ENCODE measurements at regions not wholly inside any gene's neighbourhood (a gene's known extent, or its start where the extent isn't known, plus 50 kb on each side); places are given as distances from the start of the nearest gene placed in this dataset.
"Not testable (repeated sequence)": the region's sequence is repeated elsewhere in the genome, so short reads cannot be mapped to it uniquely, and the experiment has no call there.

DNA sequence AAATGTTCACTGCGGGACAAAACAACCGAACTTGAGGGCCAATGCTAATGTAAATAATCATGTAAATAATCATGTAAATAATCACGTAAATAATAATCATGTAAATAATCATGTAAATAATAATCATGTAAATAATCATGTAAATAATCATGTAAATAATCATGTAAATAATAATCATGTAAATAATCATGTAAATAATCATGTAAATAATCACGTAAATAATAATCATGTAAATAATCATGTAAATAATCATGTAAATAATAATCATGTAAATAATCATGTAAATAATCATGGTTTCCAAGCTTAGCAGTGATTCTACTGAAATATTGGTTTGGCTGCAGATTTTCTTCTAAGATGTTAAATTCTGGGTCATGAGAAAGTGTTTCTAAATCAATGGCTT is 507.1 kb downstream of the ZNF516 start:
- not testable (repeated sequence) for DNase-seq

DNA sequence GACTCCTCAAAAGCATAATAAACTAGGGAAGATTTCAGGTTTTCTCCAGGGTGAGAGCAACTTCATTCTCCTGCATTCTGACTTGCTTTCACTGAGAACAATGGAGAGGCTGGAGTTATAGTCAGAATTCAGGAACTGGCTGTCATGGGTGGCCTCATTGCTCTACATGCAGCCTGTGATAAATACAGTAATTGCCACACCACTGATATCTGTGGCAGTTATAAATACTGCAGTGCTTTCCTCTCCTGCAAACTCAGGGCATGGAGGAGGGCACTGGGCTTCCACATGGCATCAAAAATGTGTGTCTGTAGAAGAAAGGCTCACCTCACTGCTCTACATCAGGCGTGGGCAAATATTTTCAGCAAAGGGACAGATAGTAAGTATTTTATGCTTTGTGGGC is 510.2 kb downstream of the ZNF516 start:
- no peak for DNase-seq

DNA sequence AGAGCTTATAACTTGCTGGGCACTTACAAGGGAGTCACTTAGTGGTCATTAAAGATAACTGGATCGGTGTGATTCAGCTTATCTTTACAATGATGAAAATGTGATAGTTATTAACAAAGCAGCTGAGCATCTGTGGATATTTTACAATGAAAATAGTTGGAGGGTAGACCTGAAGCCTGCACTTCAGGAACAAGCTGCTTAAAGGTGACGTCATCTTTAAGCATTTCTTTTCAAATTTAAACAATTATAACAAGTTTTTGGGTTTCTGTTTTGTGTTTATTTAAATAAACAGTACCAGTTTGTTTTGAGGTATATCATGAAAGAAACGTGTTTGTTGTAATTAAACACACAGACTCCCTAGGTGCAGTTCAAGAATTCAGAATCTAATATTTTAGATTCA is 513.9 kb downstream of the ZNF516 start:
- no peak for DNase-seq

DNA sequence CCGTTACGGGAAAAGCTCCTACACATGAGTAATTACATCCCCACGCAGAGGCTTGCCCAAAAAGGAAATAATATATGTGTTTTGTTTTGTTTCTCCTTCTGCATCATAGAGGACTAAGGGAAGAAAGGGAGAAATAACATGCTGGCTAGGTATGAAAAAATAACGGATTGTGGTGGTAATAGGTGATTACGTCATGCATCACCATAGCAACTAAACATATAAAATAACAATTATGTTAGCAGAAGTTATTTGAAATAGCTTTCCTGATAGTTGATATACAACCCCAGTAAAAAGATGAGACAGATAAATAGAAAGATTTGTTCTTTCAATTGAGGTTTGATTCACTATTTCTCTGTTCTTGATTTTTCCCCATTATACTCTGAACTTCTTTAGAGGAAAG is 518.0 kb downstream of the ZNF516 start:
- DNase-seq: no peak

DNA sequence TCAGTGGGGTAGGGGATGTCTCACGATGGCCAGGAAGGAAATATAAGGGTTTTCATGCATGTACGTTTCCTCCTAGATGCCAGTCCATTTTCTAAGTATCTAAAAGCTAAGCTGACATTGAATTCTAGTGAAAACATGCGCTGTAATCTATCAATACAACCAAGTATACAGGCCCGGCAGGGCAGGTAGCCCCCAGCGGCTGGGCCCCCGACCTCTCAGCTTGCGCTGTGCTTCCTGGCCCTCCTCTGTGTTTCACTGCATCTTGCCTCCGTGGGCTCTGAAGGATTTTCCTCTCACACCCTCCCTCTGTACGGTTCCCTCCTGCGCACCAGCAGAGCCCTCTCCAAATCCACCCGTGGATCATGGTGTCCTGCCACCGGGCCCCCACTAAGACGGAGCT is 524.8 kb downstream of the ZNF516 start:
- DNase-seq: no peak

DNA sequence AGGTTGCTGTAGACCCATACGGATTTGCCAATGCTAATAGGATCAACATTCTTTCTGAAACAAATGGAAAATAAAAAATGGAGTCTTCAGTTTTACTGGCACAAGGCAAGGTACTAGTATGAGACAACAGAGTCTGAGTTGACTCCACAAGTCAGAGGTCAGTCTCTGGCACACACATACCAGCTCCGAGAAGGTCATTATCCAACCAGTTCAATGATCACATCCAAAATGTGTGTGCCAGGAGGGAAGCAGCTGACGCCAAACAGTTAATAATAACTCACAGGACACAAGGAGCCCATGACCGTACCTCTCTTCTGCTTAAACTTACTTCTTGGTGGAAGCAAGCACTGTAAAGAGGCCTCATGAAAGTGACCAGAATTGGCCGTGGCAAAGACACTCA is 528.6 kb downstream of the ZNF516 start:
- no peak for DNase-seq

DNA sequence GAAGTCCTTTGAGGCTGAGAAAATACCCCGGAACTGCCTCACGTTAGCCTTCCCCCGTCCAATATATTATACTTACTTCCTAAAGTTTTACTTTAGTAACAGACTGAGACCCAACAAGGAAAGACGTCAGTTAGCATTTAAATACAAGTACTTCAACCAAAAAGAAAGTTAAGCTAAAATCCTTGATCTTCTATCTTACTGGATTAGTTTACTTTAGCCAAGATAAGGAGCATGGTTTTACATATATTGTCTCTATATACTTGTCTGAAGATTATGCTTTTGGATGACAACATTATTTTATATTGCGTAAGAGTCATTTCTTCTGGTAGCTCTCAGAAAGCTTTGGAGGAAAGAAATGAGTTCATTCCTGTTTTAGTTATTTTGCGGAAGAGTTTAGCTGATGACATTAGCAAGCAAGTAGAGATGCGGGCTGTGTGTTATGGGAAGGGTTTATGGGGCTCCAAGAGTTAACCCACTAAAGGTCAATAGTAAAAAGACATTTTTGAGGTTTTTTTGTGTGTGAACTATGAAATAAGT is 532.9 kb downstream of the ZNF516 start:
- no peak for DNase-seq

DNA sequence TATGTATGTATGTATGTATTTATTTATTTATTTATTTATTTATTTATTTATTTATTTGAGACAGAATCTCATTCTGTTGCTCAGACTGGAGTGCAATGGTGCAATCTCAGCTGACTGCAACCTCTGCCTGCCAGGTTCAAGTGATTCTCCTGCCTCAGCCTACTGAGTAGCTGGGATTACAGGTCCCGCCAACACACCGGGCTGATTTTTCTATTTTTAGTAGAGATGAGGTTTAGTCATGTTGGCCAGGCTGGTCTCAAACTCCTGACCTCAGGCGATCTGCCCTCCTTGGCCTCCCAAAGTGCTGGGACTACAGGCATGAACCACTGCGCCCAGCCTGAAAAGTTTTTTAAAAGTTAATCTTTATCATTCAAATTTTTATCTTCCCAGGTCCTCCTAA is 532.9 kb upstream of the SMIM21 start:
- not testable (repeated sequence) for DNase-seq

DNA sequence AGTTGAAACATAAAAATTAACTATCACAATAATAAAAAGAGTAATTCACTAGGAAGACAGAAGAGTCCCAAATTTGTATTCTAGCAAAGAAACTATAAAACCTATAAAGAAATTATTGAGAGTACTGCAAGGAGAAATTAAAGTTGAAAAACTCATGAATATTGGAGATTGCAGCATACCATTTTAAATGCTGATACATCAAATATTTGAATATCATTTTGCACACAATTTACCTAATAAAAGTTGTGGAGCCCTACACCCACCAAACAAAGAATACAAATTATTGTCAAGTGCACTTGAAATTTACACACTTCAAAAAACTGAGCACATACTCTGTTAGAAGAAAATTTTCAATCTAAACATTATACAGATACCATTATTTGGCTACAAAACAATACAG is 531.6 kb upstream of the SMIM21 start:
- DNase-seq: no peak

DNA sequence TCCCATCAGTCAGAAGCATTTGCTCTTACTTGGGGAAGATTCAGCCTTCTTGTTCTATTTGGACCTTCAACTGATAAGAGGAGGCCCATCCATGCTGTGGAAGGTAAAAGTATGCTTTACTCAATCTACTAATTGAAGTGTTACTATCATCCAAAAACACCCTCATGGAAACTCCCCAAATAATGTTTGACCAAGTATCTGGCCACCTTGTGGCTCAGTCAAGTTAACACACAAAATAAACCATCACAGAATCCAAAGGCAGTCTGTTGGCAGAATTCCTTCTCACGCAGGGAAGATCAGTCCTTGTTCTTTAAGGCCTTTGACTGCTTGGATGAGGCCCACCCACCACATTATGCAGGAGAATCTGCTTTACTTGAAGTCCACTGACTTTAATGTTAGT is 531.2 kb upstream of the SMIM21 start:
- DNase-seq: no peak

DNA sequence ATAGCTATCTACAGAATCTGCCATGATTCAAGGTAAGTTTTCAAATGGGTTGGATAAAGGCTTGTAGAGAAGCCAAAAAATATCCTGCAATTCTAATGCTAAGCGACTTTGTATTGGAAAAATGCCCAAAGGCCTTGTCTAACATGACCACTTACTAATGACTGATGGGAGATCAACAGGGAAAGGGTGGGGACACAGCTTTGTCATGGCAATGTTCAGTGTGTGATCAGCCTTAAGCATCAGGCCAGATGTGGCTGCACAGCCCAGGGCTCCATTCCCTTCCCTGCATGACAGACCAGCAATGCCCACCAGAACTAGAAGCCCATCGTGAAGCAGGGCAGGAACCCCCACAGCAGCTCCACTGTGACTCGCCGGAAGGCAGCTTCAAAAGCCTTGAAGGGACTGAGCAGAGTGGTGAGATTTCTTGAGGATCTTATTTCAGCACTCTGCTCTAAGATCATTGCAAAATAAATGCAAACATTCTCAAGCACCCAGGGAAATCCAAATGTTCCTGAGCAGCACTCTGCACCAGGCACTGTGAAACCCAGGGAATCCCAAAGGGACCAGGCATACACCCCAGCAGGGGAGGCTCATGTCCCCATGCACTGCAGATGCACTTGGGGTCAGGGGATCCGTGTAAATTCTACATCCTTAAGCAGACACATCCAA is 517.9 kb upstream of the SMIM21 start:
- no peak for DNase-seq

DNA sequence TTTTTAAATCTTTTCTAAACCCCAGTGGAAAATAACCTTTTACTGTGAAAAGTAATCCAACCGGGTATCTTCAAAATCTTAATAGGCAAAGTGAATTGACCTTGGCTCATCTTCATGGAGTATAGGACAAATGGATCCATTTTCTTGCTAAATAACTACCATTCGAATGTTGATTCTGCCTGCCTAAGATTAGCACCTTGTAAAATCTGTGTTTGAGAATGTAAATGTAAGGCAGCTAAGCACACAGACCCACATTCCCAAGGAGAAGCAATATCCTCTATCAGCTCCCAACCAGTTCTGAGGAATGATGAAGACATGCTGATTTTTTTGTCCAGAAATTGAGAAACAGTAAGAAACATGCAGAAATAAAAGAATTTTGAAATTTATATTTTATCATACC is 509.8 kb upstream of the SMIM21 start:
- DNase-seq: no peak

DNA sequence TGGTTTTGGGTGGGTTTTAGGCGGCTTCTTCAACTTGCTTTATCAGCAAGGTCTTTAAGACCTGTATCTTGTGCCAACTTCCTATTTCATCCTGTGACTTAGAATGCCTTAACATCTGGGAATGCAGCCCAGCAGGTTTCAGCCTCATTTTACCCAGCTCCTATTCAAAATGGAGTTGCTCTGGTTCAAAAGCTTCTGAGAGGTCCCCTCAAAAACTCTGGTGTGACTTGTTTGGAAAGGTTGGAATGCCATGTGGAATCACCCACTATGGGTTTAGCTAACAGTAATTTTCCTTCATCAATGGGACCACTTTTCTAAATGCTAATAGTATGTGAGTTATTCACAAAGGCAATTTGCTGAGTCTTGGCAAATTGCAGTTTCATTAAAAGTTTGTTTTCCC is 509.4 kb upstream of the SMIM21 start:
- no peak for DNase-seq

DNA sequence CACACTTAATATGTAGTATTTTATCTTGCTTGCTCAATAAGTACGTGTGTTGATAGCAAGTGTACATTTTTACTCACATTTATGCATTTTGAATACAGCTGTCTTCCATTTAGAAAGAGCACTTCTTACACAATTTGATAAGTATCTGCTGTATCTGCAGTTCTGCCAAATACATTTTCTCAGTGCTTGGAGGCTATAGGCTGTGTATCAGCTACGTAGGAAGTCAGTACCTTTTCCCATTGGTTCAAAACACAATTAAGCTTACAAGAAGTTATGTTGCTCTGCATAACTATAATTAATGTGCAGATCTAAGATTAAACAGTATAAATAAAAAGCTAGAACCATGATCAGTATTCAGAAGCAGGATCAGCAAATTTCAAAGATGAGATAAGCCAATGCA is 503.6 kb upstream of the SMIM21 start:
- DNase-seq: no peak

DNA sequence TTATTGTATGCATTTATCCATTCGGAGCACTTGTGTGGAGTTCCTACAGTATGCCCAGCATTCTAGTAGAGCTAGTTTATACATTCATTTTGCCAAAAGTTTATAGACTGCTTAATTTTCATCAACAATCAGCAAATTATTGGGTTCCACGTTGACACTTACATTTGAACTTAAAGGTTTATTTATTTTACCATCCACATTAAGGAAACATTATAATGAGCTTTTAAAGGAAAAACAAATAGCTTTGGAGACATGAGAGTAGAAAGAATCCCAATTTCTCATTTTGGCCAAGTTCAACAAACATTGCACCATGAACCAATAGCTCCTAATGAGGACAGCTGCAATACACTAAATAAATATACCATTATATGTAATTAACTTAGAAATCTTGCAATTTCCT is 501.2 kb upstream of the SMIM21 start:
- DNase-seq: no peak

DNA sequence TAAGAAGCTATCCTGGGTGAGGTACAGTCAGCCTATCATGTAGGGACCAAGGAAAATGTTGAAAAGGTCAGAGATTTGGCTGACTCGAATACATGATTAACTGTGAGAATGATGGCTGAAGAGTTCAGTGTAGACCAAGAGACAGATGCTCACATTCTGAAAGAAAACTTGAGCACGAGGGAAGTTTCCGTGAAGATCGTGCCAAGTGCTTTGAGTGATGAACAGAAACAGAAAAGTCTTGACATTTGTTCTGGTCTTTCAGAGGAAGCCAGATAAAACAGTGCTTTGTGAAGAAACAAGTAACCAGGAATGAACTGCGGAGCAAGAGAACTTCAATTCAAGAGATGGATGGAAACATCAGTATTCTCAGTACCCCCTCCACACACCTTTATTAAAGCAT is 500.3 kb upstream of the SMIM21 start:
- DNase-seq: no peak

DNA sequence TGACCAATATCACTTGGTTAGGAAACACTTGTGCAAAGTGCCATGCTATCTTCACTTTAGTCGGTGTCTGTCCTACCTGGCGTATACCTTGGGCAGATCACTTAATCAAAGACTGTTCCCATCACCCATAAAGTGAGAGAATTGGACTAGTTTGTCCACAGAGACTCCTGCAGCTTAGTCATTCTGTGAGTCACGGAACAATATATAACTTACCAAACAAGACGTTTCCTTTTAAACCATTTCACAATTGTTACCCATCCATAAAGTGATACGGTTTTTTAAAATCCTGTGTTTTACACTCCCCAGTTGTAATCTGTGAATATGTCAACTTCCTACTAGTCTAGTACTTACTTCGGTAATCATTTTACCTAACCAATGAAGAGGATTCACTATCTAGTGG is 499.3 kb upstream of the SMIM21 start:
- DNase-seq: no peak

DNA sequence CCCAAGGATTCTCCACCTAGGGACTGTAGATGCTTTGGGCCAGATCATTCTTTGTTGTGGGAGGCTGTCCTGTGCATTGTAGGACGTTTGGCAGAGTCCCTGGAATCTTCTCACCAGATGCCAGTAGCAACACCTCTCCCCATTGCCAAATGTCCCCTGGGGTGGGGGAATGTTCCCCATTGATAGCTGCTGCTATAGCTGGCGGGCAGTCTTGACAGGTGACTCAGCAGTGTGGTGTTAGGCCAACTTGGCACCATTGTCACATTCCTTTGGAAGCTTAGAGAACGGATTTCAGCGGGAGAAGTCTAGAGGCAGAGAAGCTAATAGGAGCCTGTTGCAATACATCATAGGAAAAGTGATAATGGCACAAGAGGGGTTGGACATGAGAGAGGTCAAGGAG is 495.7 kb upstream of the SMIM21 start:
- DNase-seq: no peak

DNA sequence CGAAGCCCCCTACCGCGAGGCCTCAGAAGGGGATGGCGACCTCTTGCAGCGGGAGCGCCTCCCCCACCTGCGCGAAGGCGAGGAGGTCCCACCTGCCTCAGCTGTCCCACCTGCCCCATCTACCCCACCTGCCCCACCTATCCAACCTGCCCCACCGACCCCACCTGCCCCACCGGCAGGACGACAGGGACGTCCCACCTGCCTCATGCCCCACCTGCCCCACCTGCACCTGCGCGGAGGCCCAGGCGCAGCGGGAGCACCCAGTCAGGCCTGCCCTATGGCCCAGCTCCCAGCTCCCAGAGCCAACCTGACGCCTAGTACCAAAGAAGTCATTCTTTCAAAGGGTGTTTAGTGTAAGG is 489.1 kb upstream of the SMIM21 start:
- no peak for DNase-seq

DNA sequence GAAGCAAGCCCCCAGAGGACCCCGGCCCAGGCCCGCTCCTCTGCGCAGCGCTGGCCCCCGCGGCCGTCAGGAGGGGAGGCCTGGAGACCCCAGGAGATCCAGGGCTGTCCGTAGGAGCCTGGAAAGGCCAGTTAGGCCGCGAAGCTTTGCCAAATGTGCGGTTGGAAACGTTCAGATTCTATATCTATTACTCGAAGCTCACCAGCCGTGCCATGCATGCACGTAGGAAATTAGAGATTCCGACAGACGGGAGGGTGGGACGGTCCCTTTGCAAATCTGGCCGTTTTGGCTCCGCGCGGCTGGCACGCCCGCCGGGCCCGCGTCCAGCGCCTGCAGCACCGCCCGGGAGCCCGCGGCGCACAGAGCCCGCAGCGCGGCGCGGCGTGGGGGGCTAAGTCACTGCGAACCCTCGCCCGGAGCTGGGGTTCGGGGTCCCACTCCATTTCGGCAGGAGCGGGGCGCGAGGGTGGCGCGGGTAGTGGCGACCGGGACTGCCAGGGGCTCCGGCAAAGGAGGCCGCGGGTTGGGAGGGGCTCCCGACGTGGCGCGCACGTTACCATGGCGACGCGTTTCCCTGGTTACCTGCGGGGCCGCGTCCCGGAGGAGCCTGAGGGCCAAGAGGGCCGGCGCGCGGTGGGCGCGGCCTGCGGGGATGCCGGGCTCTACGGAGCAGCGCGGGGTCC is 488.6 kb upstream of the SMIM21 start:
- no peak for DNase-seq

DNA sequence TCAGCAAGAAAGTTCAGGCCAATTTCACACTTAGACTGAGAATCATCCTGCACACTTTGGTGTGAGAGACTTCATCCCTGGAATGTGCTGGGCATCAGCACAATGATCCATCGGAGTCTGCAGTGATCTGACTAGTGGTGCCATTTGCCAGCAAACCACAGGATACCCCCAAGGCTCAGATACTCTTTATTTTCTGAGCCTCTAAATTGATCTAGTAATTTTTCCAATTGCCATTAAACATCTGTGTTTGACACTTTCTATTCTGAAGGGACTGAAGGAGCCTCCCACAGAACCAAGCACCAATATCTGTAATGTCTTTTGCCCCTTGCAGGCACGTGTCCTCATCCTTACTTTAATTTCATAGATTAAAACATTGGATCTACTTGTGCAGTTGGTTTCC is 485.3 kb upstream of the SMIM21 start:
- no peak for DNase-seq

DNA sequence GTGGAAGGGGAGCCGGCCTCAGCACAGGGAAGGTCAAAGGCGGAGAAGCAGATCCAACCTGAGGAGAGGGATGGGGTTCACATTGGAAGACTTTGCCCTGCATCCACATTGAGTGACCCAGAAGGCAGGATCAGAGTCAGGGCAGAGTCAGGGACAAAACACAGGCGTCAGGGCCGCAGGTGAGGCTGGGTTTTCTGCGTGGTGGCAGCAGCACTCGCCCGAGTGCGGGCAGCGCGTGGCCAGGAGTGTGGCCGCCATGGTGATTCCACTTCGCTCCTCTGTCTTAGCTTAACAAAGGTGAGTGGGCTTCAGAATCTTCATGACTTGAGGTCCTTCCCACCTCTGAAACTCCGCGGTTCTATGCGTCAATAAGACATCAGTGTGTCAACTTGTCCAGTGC is 476.9 kb upstream of the SMIM21 start:
- no peak for DNase-seq

DNA sequence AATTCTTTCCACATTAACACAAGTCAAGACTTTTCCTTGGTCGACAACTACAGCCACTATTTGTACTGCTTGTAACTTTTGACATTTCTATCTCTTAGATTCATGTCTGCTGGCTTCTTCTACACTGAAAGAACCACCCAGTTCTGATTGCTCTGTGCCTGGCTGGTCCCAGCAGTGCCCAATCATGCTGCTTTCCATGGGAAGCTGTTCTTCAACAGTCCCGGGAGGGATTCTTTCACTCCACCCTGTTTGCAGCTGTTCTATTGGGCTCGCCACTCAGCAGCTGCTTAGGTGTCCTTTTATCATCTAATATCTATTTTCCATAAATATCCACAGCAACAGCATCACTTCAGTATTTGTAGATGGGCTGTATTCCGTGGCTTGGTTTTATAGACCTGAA is 471.1 kb upstream of the SMIM21 start:
- DNase-seq: no peak

DNA sequence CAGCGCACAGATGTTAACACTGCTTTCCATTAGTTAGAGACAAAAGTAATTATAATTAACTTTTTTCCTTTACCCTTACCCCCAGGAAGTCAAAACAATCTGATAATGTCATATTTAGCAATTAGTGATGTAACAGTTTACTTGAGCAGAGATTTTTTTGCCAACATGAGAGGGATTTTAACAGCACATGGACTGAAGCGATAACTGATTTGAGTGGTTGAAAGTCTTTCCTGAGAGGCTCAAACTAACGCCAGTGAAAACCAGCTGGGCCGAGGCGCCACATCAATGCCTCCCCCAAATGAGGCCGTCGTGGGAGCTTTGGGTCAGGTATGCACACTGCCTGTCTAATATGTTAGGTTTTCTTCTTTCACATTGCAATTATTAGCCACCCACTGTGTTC is 469.9 kb upstream of the SMIM21 start:
- no peak for DNase-seq

DNA sequence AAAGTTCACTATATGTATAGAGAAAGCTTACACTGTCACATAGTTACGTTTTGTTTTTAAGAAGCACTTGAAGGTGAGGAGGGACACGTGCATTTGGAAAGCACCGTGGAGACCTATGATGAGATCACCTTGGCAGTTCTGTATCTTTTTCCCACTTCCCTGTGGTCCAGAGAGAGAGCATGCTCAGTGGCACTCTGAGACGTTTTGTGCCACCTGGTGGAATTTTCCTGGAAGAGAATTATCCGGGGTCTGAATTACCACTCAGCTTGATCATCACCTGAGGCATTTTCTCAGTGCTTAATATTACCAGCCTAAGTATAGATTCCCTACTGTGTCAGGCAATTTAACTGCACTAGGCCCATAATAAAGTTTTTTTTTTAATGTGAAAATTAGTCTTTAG is 469.4 kb upstream of the SMIM21 start:
- DNase-seq: no peak

All from inflammatory macrophage (primary cell).